ENCODE measurements at regions not wholly inside any gene's neighbourhood (a gene's known extent, or its start where the extent isn't known, plus 50 kb on each side); places are given as distances from the start of the nearest gene placed in this dataset.

- DNase-seq (ENCODE audit: low spot score in 2 of 2, unreplicated experiment in 2 of 2): no peak
- Mint-ChIP-seq H3K27ac (no peak overlapping the region), H3K4me3 (no peak overlapping the region), H3K36me3 (no peaks in the 10 kb centered on the region), H3K4me1 (no peaks in the 10 kb centered on the region), H3K9me3 (no peaks in the 10 kb centered on the region), H3K27me3 (ENCODE audit: low read depth) (peaks cover 3% of the 10 kb centered on the region)
- no peak for TF ChIP-seq CTCF (IDR thresholded peaks at IDR 0.05; ENCODE audit: unreplicated experiment)
Measured at GRCh38 chr18:4847056-4847455, 350.0 kb downstream of the AKAIN1 start.

- no peak for TF ChIP-seq CTCF (IDR thresholded peaks at IDR 0.05; ENCODE audit: unreplicated experiment)
- H3K4me3 Mint-ChIP-seq: no peak overlapping the region
- peaks cover 3% of the 10 kb centered on the region for H3K27me3 Mint-ChIP-seq (ENCODE audit: low read depth)
- no peaks in the 10 kb centered on the region for H3K9me3 Mint-ChIP-seq
- no peak overlapping the region for H3K27ac Mint-ChIP-seq
- H3K36me3 Mint-ChIP-seq: no peaks in the 10 kb centered on the region
- DNase-seq (ENCODE audit: low spot score in 2 of 2, unreplicated experiment in 2 of 2): no peak
- H3K4me1 Mint-ChIP-seq: no peaks in the 10 kb centered on the region
Measured at GRCh38 chr18:4844320-4844719, 352.7 kb downstream of the AKAIN1 start.

- Mint-ChIP-seq H3K4me1 (no peaks in the 10 kb centered on the region), H3K27ac (no peak overlapping the region), H3K36me3 (no peaks in the 10 kb centered on the region), H3K9me3 (no peaks in the 10 kb centered on the region), H3K27me3 (ENCODE audit: low read depth) (peaks cover 3% of the 10 kb centered on the region), H3K4me3 (no peak overlapping the region)
- no peak for TF ChIP-seq CTCF (IDR thresholded peaks at IDR 0.05; ENCODE audit: unreplicated experiment)
- DNase-seq (ENCODE audit: low spot score in 2 of 2, unreplicated experiment in 2 of 2): no peak
Measured at GRCh38 chr18:4843771-4844170, 353.3 kb downstream of the AKAIN1 start.

- Mint-ChIP-seq H3K9me3 (no peaks in the 10 kb centered on the region), H3K4me1 (no peaks in the 10 kb centered on the region), H3K27ac (no peak overlapping the region), H3K27me3 (ENCODE audit: low read depth) (peaks cover 3% of the 10 kb centered on the region), H3K4me3 (no peak overlapping the region), H3K36me3 (no peaks in the 10 kb centered on the region)
- no peak for DNase-seq (ENCODE audit: low spot score in 2 of 2, unreplicated experiment in 2 of 2)
- TF ChIP-seq CTCF (IDR thresholded peaks at IDR 0.05; ENCODE audit: unreplicated experiment): no peak
Measured at GRCh38 chr18:4842751-4843150, 354.3 kb downstream of the AKAIN1 start.

GRCh38 chr18:4842287-4842686, 354.8 kb downstream of the AKAIN1 start:
- Mint-ChIP-seq H3K36me3 (no peaks in the 10 kb centered on the region), H3K4me3 (no peak overlapping the region), H3K27me3 (ENCODE audit: low read depth) (peaks cover 3% of the 10 kb centered on the region), H3K4me1 (no peaks in the 10 kb centered on the region), H3K27ac (no peak overlapping the region), H3K9me3 (no peaks in the 10 kb centered on the region)
- no peak for DNase-seq (ENCODE audit: low spot score in 2 of 2, unreplicated experiment in 2 of 2)
- no peak for TF ChIP-seq CTCF (IDR thresholded peaks at IDR 0.05; ENCODE audit: unreplicated experiment)

GRCh38 chr18:4839639-4840038, 357.4 kb downstream of the AKAIN1 start:
- no peaks in the 10 kb centered on the region for H3K4me1 Mint-ChIP-seq
- no peaks in the 10 kb centered on the region for H3K27me3 Mint-ChIP-seq (ENCODE audit: low read depth)
- no peak overlapping the region for H3K4me3 Mint-ChIP-seq
- DNase-seq (ENCODE audit: low spot score in 2 of 2, unreplicated experiment in 2 of 2): no peak
- no peak for TF ChIP-seq CTCF (IDR thresholded peaks at IDR 0.05; ENCODE audit: unreplicated experiment)
- H3K36me3 Mint-ChIP-seq: no peaks in the 10 kb centered on the region
- no peak overlapping the region for H3K27ac Mint-ChIP-seq
- H3K9me3 Mint-ChIP-seq: no peaks in the 10 kb centered on the region
